Activated CD8-positive, alpha-beta memory T cell treated with anti-CD3 and anti-CD28 coated beads, Interleukin-2, amount 50 U/mL, for 24 hours (primary cell): ENCODE measurements at regions not wholly inside any gene's neighbourhood (a gene's known extent, or its start where the extent isn't known, plus 50 kb on each side); places are given as distances from the start of the nearest gene placed in this dataset.

ENCODE experiments used
- DNase-seq: peaks from one replicate; pipeline ENCODE4 v3.0.0-alpha.2; 2020; ENCODE audit errors: extremely low read depth

- DNase-seq: no peak
These were observed 415.4 kb upstream of the CCDC196 start for GRCh38 chr14:66070542-66071319.

- no peak for DNase-seq
These were observed 413.7 kb upstream of the CCDC196 start for GRCh38 chr14:66072190-66073084.

GRCh38 chr14:66074537-66074936, 411.6 kb upstream of the CCDC196 start:
- DNase-seq: no peak

- no peak for DNase-seq
These were observed 410.0 kb upstream of the CCDC196 start for GRCh38 chr14:66076176-66076575.

- no peak for DNase-seq
These were observed 408.2 kb upstream of the CCDC196 start for GRCh38 chr14:66078006-66078405.

- DNase-seq: no peak
These were observed 404.4 kb upstream of the CCDC196 start for GRCh38 chr14:66081594-66082376.

- no peak for DNase-seq
These were observed 400.9 kb upstream of the CCDC196 start for GRCh38 chr14:66085224-66085623.

GRCh38 chr14:66085665-66086064, 400.5 kb upstream of the CCDC196 start:
- DNase-seq: no peak

GRCh38 chr14:66087231-66087630, 398.9 kb upstream of the CCDC196 start:
- no peak for DNase-seq

GRCh38 chr14:66088656-66089055, 397.5 kb upstream of the CCDC196 start:
- no peak for DNase-seq

GRCh38 chr14:66092206-66092605, 394.0 kb upstream of the CCDC196 start:
- DNase-seq: no peak

GRCh38 chr14:66092748-66093147, 393.4 kb upstream of the CCDC196 start:
- no peak for DNase-seq

- no peak for DNase-seq
These were observed 392.0 kb upstream of the CCDC196 start for GRCh38 chr14:66094001-66094727.

GRCh38 chr14:66099451-66099850, 386.7 kb upstream of the CCDC196 start:
- DNase-seq: no peak

GRCh38 chr14:66099931-66100330, 386.2 kb upstream of the CCDC196 start:
- DNase-seq: no peak

- DNase-seq: no peak
These were observed 384.5 kb upstream of the CCDC196 start for GRCh38 chr14:66101662-66102061.

GRCh38 chr14:66104486-66104885, 381.7 kb upstream of the CCDC196 start:
- no peak for DNase-seq

- DNase-seq: no peak
These were observed 380.4 kb upstream of the CCDC196 start for GRCh38 chr14:66105815-66106214.

- DNase-seq: no peak
These were observed 376.7 kb upstream of the CCDC196 start for GRCh38 chr14:66109426-66109825.

GRCh38 chr14:66111891-66112290, 374.3 kb upstream of the CCDC196 start:
- no peak for DNase-seq

- DNase-seq: no peak
These were observed 372.1 kb upstream of the CCDC196 start for GRCh38 chr14:66114071-66114470.
